NCI-H2196 treated with DMSO at 0.1 percent for 48 hours (cell line): ENCODE measurements at regions not wholly inside any gene's neighbourhood (a gene's known extent, or its start where the extent isn't known, plus 50 kb on each side); places are given as distances from the start of the nearest gene placed in this dataset.
"Not testable (repeated sequence)": the region's sequence is repeated elsewhere in the genome, so short reads cannot be mapped to it uniquely, and the experiment has no call there.

Experiments
- DNase-seq: peaks from one replicate; lab custom pipeline; 2025; ENCODE audit not compliant: unreplicated experiment; lab: John Stamatoyannopoulos, UW

- no peak for DNase-seq
These were observed 998.7 kb downstream of the NCAM2 start for GRCh38 chr21:21996891-21997290.

GRCh38 chr21:21997390-21998333 is 999.5 kb downstream of the NCAM2 start:
- no peak for DNase-seq

- DNase-seq, result no peak
These were observed 1021.6 kb downstream of the NCAM2 start for GRCh38 chr21:22019766-22020165.

- DNase-seq, result no peak
These were observed 1022.0 kb downstream of the NCAM2 start for GRCh38 chr21:22020221-22020620.

GRCh38 chr21:22023896-22024295 is 1025.7 kb downstream of the NCAM2 start:
- not testable (repeated sequence) for DNase-seq

GRCh38 chr21:22044431-22044830 is 1046.2 kb downstream of the NCAM2 start:
- DNase-seq, result no peak

- no peak for DNase-seq
These were observed 1048.4 kb downstream of the NCAM2 start for GRCh38 chr21:22046576-22046975.

- no peak for DNase-seq
These were observed 1058.7 kb downstream of the NCAM2 start for GRCh38 chr21:22056904-22057303.

GRCh38 chr21:22062472-22063139 is 1064.4 kb downstream of the NCAM2 start:
- no peak for DNase-seq

GRCh38 chr21:22063140-22063539 is 1064.9 kb downstream of the NCAM2 start:
- DNase-seq, result no peak

GRCh38 chr21:22076471-22076870 is 1078.3 kb downstream of the NCAM2 start:
- no peak for DNase-seq

GRCh38 chr21:22083899-22084298 is 1085.7 kb downstream of the NCAM2 start:
- DNase-seq, result no peak

GRCh38 chr21:22096314-22096713 is 1098.1 kb downstream of the NCAM2 start:
- DNase-seq, result no peak

- no peak for DNase-seq
These were observed 1108.7 kb downstream of the NCAM2 start for GRCh38 chr21:22106720-22107410.

- no peak for DNase-seq
These were observed 1117.5 kb downstream of the NCAM2 start for GRCh38 chr21:22115746-22116145.

- no peak for DNase-seq
These were observed 1122.5 kb downstream of the NCAM2 start for GRCh38 chr21:22120616-22121266.

GRCh38 chr21:22125581-22125980 is 1127.4 kb downstream of the NCAM2 start:
- no peak for DNase-seq

- DNase-seq, result no peak
These were observed 1130.5 kb downstream of the NCAM2 start for GRCh38 chr21:22128671-22129070.

GRCh38 chr21:22132358-22133071 is 1134.3 kb downstream of the NCAM2 start:
- no peak for DNase-seq

GRCh38 chr21:22136740-22137139 is 1138.5 kb downstream of the NCAM2 start:
- DNase-seq, result no peak
